ENCODE measurements at regions not wholly inside any gene's neighbourhood (a gene's known extent, or its start where the extent isn't known, plus 50 kb on each side); places are given as distances from the start of the nearest gene placed in this dataset.
"Not testable (repeated sequence)": the region's sequence is repeated elsewhere in the genome, so short reads cannot be mapped to it uniquely, and the experiment has no call there.

DNA sequence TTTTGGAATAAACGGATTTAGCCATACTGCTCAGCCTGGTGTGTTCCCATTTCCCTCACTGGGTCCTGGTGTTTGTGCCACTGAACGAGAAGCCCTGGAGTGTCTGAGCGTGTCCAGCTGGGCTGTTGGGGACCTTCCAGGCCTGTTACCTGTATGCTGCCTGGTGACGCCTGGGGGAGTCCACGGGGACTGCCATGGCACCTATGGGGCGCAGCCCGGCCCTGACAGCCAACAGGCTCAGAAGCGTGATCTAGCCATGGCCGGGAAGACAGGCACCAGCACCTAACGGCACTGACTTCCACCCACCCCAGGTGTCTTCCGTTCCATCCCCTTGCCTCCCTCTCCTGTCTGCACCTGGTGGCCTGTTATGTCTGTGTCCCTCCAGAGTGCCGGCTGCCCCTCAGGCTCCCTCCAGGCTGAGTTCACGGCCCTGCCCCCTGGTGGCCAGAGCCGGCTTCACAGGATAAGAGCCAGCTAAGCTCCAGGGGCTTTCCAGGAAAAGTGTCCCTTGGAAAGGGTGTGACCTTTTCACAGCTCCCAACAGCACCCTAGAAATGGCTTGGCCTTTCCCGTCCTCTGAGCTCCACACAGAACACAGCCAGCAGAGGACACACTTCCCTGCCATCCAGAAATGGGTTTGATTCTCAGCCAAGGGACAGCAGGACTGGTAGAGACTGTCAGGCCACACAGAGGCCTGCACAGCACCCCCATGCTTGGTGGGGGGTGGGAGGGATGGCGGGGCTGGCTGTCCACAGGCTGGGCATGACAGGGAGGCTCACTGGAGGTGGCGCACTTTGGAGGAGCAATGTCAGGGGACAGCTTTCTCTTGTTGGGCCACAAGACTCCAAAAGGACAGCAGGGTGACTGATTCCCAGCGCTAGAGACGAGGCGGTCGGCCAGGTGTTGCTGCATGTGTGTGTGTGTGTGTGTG is 64.0 kb upstream of the LYSMD4 start:
- TF ChIP-seq, protein P1, sequence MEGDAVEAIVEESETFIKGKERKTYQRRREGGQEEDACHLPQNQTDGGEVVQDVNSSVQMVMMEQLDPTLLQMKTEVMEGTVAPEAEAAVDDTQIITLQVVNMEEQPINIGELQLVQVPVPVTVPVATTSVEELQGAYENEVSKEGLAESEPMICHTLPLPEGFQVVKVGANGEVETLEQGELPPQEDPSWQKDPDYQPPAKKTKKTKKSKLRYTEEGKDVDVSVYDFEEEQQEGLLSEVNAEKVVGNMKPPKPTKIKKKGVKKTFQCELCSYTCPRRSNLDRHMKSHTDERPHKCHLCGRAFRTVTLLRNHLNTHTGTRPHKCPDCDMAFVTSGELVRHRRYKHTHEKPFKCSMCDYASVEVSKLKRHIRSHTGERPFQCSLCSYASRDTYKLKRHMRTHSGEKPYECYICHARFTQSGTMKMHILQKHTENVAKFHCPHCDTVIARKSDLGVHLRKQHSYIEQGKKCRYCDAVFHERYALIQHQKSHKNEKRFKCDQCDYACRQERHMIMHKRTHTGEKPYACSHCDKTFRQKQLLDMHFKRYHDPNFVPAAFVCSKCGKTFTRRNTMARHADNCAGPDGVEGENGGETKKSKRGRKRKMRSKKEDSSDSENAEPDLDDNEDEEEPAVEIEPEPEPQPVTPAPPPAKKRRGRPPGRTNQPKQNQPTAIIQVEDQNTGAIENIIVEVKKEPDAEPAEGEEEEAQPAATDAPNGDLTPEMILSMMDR (conservative IDR thresholded peaks at IDR 0.05; ENCODE audit: low read depth, low read length): not testable (repeated sequence)
- not testable (repeated sequence) for TF ChIP-seq FOS (IDR thresholded peaks at IDR 0.05; ENCODE audit: low read depth, low read length); POLR2A (IDR thresholded peaks at IDR 0.05; ENCODE audit: low read depth, low read length); NFE2L2 (IDR thresholded peaks at IDR 0.05; ENCODE audit: low read depth, low read length); RCOR1 (IDR thresholded peaks at IDR 0.05; ENCODE audit: insufficient replicate concordance, low read length); CHD1 (IDR thresholded peaks at IDR 0.05; ENCODE audit: low read depth, low read length); BHLHE40 (IDR thresholded peaks at IDR 0.05; ENCODE audit: low read depth, low read length); SMC3 (IDR thresholded peaks at IDR 0.05; ENCODE audit: low read depth, low read length)
- TF ChIP-seq, protein P2, sequence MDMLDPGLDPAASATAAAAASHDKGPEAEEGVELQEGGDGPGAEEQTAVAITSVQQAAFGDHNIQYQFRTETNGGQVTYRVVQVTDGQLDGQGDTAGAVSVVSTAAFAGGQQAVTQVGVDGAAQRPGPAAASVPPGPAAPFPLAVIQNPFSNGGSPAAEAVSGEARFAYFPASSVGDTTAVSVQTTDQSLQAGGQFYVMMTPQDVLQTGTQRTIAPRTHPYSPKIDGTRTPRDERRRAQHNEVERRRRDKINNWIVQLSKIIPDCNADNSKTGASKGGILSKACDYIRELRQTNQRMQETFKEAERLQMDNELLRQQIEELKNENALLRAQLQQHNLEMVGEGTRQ (IDR thresholded peaks at IDR 0.05; ENCODE audit: low read depth, low read length): not testable (repeated sequence)
- TF ChIP-seq, protein P3, sequence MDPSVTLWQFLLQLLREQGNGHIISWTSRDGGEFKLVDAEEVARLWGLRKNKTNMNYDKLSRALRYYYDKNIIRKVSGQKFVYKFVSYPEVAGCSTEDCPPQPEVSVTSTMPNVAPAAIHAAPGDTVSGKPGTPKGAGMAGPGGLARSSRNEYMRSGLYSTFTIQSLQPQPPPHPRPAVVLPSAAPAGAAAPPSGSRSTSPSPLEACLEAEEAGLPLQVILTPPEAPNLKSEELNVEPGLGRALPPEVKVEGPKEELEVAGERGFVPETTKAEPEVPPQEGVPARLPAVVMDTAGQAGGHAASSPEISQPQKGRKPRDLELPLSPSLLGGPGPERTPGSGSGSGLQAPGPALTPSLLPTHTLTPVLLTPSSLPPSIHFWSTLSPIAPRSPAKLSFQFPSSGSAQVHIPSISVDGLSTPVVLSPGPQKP (IDR thresholded peaks at IDR 0.05; ENCODE audit: borderline replicate concordance, low read depth, low read length): not testable (repeated sequence)
